H1 (cell line): ENCODE measurements at regions not wholly inside any gene's neighbourhood (a gene's known extent, or its start where the extent isn't known, plus 50 kb on each side); places are given as distances from the start of the nearest gene placed in this dataset.

ENCODE experiments used
- CTCF ChIA-PET: fragments of 300-600 bp; sonication (Branson Sonifier 250); formaldehyde crosslinking; loops from one replicate; lab custom pipeline; 2021; ENCODE audit not compliant: partially characterized antibody; lab: Charles Lee
- POLR2A ChIA-PET: fragments of 300-600 bp; sonication (Branson Sonifier 250); formaldehyde crosslinking; loops from one replicate; lab custom pipeline; 2021; ENCODE audit warnings: inconsistent platforms; ENCODE audit not compliant: partially characterized antibody; lab: Charles Lee
- DNase-seq, 2 experiments: peaks; one replicate each; pipeline versions ENCODE4 v3.0.0 to v3.0.0-alpha.2; 2010 to 2022; ENCODE audit warnings: low spot score in 2 of 2, low read depth in 1 of 2, mixed read lengths in 1 of 2
- FAIRE-seq: peaks from 2 replicates; lab custom pipeline; 2011; peaks lifted over from hg19 to GRCh38; lab: Jason Lieb, UNC
- H2AFZ ChIP-seq: 2 replicates; pipeline ENCODE4 v1.8.1; 2012; ENCODE audit warnings: low read length, inconsistent platforms
- H2AK5ac ChIP-seq: 2 replicates; pipeline ENCODE4 v1.6.1; 2013; ENCODE audit warnings: low read depth, low read length
- H2BK120ac ChIP-seq: replicated peaks from 2 replicates; pipeline ENCODE3; 2013; ENCODE audit warnings: low read depth, low read length, inconsistent platforms
- H2BK12ac ChIP-seq: 2 replicates; pipeline ENCODE4 v1.6.1; 2013; ENCODE audit warnings: low read depth, low read length
- H2BK15ac ChIP-seq: 2 replicates; pipeline ENCODE4 v1.6.1; 2013; ENCODE audit warnings: low read length
- H2BK20ac ChIP-seq: 2 replicates; pipeline ENCODE4 v1.6.1; 2013; ENCODE audit warnings: low read length
- H2BK5ac ChIP-seq: 2 replicates; pipeline ENCODE4 v1.6.1; 2013; ENCODE audit warnings: low read depth, low read length
- H3K14ac ChIP-seq: 2 replicates; pipeline ENCODE4 v1.6.1; 2013; ENCODE audit warnings: inconsistent platforms; ENCODE audit not compliant: insufficient read length
- H3K18ac ChIP-seq: 2 replicates; pipeline ENCODE4 v1.6.1; 2013; ENCODE audit warnings: low read length; ENCODE audit errors: extremely low read depth
- H3K23ac ChIP-seq: 2 replicates; pipeline ENCODE4 v1.6.1; 2013; ENCODE audit warnings: inconsistent platforms; ENCODE audit not compliant: insufficient read length
- H3K23me2 ChIP-seq: 2 replicates; pipeline ENCODE4 v1.6.1; 2013; ENCODE audit warnings: low read depth, low read length
- H3K27ac ChIP-seq: 2 replicates; pipeline ENCODE4 v1.6.1; 2011; ENCODE audit warnings: low read depth, low read length, inconsistent platforms
- H3K27me3 ChIP-seq, 4 experiments: replicated peaks in 1 of 4; 1 replicate in 1 of 4; 2 replicates in 3 of 4; pipeline versions ENCODE4 v1.6.1 to v1.8.1; 2011 to 2013; ENCODE audit warnings: low read length in 3 of 4, mild to moderate bottlenecking in 3 of 4, inconsistent platforms in 2 of 4, mixed read lengths in 2 of 4, moderate library complexity in 1 of 4; ENCODE audit not compliant: control insufficient read depth in 3 of 4, insufficient read depth in 3 of 4; ENCODE audit errors: extremely low read depth in 1 of 4
- H3K36me3 ChIP-seq, 4 experiments: 2 replicates each; pipeline versions ENCODE4 v1.6.1 to v1.8.1; 2011 to 2013; ENCODE audit warnings: mild to moderate bottlenecking in 4 of 4, low read length in 3 of 4, moderate library complexity in 2 of 4, control low read depth in 1 of 4, inconsistent platforms in 1 of 4; ENCODE audit not compliant: insufficient read depth in 4 of 4, control insufficient read depth in 2 of 4
- H3K4ac ChIP-seq: replicated peaks from 2 replicates; pipeline ENCODE3; 2013; ENCODE audit warnings: low read length, low read depth, mixed read lengths, inconsistent platforms; ENCODE audit not compliant: insufficient read length
- H3K4me1 ChIP-seq, 4 experiments: replicated peaks in 1 of 4; 1 replicate in 1 of 4; 2 replicates in 3 of 4; pipeline versions ENCODE4 v1.6.1 to v1.8.1; 2011 to 2013; ENCODE audit warnings: low read length in 3 of 4, inconsistent platforms in 2 of 4, mixed read lengths in 1 of 4; ENCODE audit not compliant: insufficient read depth in 4 of 4, control insufficient read depth in 3 of 4
- H3K4me2 ChIP-seq, 2 experiments: 2 replicates each; pipeline versions ENCODE4 v1.6.1 to v1.8.1; 2011 to 2013; ENCODE audit warnings: low read depth in 2 of 2, low read length in 2 of 2, control low read depth in 1 of 2, inconsistent platforms in 1 of 2, mild to moderate bottlenecking in 1 of 2; ENCODE audit not compliant: insufficient read depth in 1 of 2
- H3K4me3 ChIP-seq, 4 experiments: fragments of 200-600, 300-600 bp in 1 of 4; sonication (generic), shearing (Covaris generic), sonication (Bioruptor Twin) in 1 of 4; 2 replicates each; pipeline versions ENCODE4 v1.5.1 to v1.8.1; 2011 to 2016; ENCODE audit warnings: low read length in 4 of 4, low read depth in 3 of 4, control low read depth in 2 of 4, inconsistent platforms in 2 of 4, mild to moderate bottlenecking in 2 of 4, mixed read lengths in 1 of 4, moderate library complexity in 1 of 4; ENCODE audit not compliant: insufficient read depth in 2 of 4; ENCODE audit errors: extremely low read depth in 1 of 4
- H3K56ac ChIP-seq: replicated peaks from 2 replicates; pipeline ENCODE3; 2013; ENCODE audit warnings: low read depth, mild to moderate bottlenecking, mixed read lengths, low read length, inconsistent platforms; ENCODE audit not compliant: insufficient read length
- H3K79me1 ChIP-seq: 2 replicates; pipeline ENCODE4 v1.6.1; 2013; ENCODE audit warnings: low read depth, low read length, control low read depth
- H3K79me2 ChIP-seq, 2 experiments: 2 replicates each; pipeline versions ENCODE4 v1.6.1 to v1.8.1; 2012 to 2013; ENCODE audit warnings: low read length in 2 of 2, mild to moderate bottlenecking in 2 of 2, inconsistent platforms in 1 of 2; ENCODE audit not compliant: insufficient read depth in 2 of 2, control insufficient read depth in 1 of 2
- H3K9ac ChIP-seq, 4 experiments: replicated peaks in 1 of 4; 1 replicate in 1 of 4; 2 replicates in 3 of 4; pipeline versions ENCODE4 v1.6.1 to v1.8.1; 2011 to 2013; ENCODE audit warnings: low read depth in 3 of 4, low read length in 3 of 4, control low read depth in 2 of 4, mild to moderate bottlenecking in 2 of 4, moderate library complexity in 2 of 4, inconsistent platforms in 1 of 4; ENCODE audit errors: extremely low read depth in 1 of 4
- H3K9me3 ChIP-seq, 2 experiments: 2 replicates each; pipeline versions ENCODE4 v1.6.1 to v1.8.1; 2012 to 2013; ENCODE audit warnings: mild to moderate bottlenecking in 2 of 2, moderate library complexity in 2 of 2, control low read depth in 1 of 2, inconsistent platforms in 1 of 2, low read depth in 1 of 2, low read length in 1 of 2, mixed read lengths in 1 of 2; ENCODE audit not compliant: insufficient read depth in 2 of 2
- H4K20me1 ChIP-seq, 2 experiments: replicated peaks in 1 of 2; 2 replicates each; pipeline versions ENCODE3 to v1.8.1; 2011 to 2013; ENCODE audit warnings: inconsistent platforms in 2 of 2, low read length in 2 of 2, mild to moderate bottlenecking in 1 of 2; ENCODE audit not compliant: insufficient read depth in 2 of 2, control insufficient read depth in 1 of 2
- H4K5ac ChIP-seq: 2 replicates; pipeline ENCODE4 v1.6.1; 2013; ENCODE audit warnings: low read length, low read depth, mixed read lengths, inconsistent platforms; ENCODE audit not compliant: insufficient read length
- H4K8ac ChIP-seq: 2 replicates; pipeline ENCODE4 v1.8.0; 2013; ENCODE audit warnings: mild to moderate bottlenecking, moderate library complexity, low read length, inconsistent platforms; ENCODE audit not compliant: insufficient read depth; ENCODE audit errors: extremely low read depth
- H4K91ac ChIP-seq: replicated peaks from 2 replicates; pipeline ENCODE3; 2013; ENCODE audit warnings: low read length, mixed read lengths, inconsistent platforms; ENCODE audit not compliant: insufficient read length
- ASH2L ChIP-seq: fragments of 200-600, 300-600 bp; sonication (generic); IDR thresholded peaks from one replicate; pipeline ENCODE4 v1.7.1; 2017; ENCODE audit warnings: low read length
- BACH1 ChIP-seq: IDR thresholded peaks from 2 replicates; pipeline ENCODE4 v1.6.1; 2012; ENCODE audit warnings: low read length, improper control_type of control experiment
- CBX8 ChIP-seq: fragments of 300-800, 300-1000 bp; sonication (generic); IDR thresholded peaks from 2 replicates; pipeline ENCODE4 v1.7.1; 2016; ENCODE audit warnings: low read depth, low read length, borderline replicate concordance
- CTCF ChIP-seq, 3 experiments: IDR thresholded peaks; 1 replicate in 2 of 3; 2 replicates in 1 of 3; pipeline versions ENCODE4 v1.5.1 to v1.6.1; 2011; ENCODE audit warnings: low read length in 3 of 3, mild to moderate bottlenecking in 3 of 3, inconsistent platforms in 2 of 3, low read depth in 1 of 3, moderate library complexity in 1 of 3; ENCODE audit not compliant: insufficient read depth in 1 of 3; ENCODE audit errors: control extremely low read depth in 1 of 3
- NANOG ChIP-seq: IDR thresholded peaks from 2 replicates; pipeline ENCODE4 v1.6.1; 2011; ENCODE audit warnings: low read length, low read depth, mild to moderate bottlenecking, inconsistent platforms; ENCODE audit not compliant: insufficient read depth, poor library complexity, severe bottlenecking
- POLR2AphosphoS5 ChIP-seq: IDR thresholded peaks from 2 replicates; pipeline ENCODE4 v1.6.1; 2011; ENCODE audit warnings: low read depth, low read length
- SP1 ChIP-seq: IDR thresholded peaks from 2 replicates; pipeline ENCODE4 v1.6.1; 2011; ENCODE audit warnings: low read depth, low read length
- SP2 ChIP-seq: IDR thresholded peaks from 2 replicates; pipeline ENCODE4 v1.6.1; 2012; ENCODE audit warnings: mild to moderate bottlenecking, low read length, inconsistent platforms
- SRF ChIP-seq: IDR thresholded peaks from 2 replicates; pipeline ENCODE4 v1.6.1; 2011; ENCODE audit warnings: mild to moderate bottlenecking, low read depth, low read length, moderate library complexity
- TBP ChIP-seq: IDR thresholded peaks from 2 replicates; pipeline ENCODE4 v1.6.1; 2011; ENCODE audit warnings: low read depth, low read length, improper control_type of control experiment
- ZNF274 ChIP-seq: IDR thresholded peaks from 2 replicates; pipeline ENCODE4 v1.7.0; 2012; ENCODE audit warnings: low read length, borderline replicate concordance; ENCODE audit errors: extremely low read depth
- TF ChIP-seq, protein P1 (sequence below): IDR thresholded peaks from 2 replicates; pipeline ENCODE4 v1.6.1; 2012; ENCODE audit warnings: low read length, inconsistent platforms

GRCh38 chr2:180705122-180705521 is 275.3 kb upstream of the UBE2E3 start:
- CTCF ChIA-PET, result no interaction called here
- Histone ChIP-seq H3K14ac (no peak overlapping the region), H3K27ac (no peak overlapping the region), H2AFZ (no peak overlapping the region), H3K9ac (no peak overlapping the region), H2BK20ac (no peak overlapping the region), H4K5ac (no peak overlapping the region), H2BK5ac (no peak overlapping the region), H3K56ac (no peak overlapping the region), H3K4me2 (no peak overlapping the region), H3K23me2 (no peaks in the 10 kb centered on the region), H2BK15ac (no peak overlapping the region), H2BK12ac (no peak overlapping the region), H4K20me1 (no peaks in the 10 kb centered on the region), H2AK5ac (no peak overlapping the region), H4K91ac (no peak overlapping the region), H4K8ac (no peak overlapping the region), H3K79me1 (no peaks in the 10 kb centered on the region), H3K4ac (no peak overlapping the region), H3K18ac (no peak overlapping the region), H3K4me1 (no peaks in the 10 kb centered on the region), H3K79me2 (no peaks in the 10 kb centered on the region), H3K9me3 (no peaks in the 10 kb centered on the region), H3K36me3 (no peaks in the 10 kb centered on the region), H3K27me3 (no peaks in the 10 kb centered on the region), H3K4me3 (no peak overlapping the region), H2BK120ac (no peak overlapping the region), H3K23ac (no peak overlapping the region)
- FAIRE-seq, result no peak
- no peak for DNase-seq
- POLR2A ChIA-PET, result no interaction called here
- TF ChIP-seq BACH1, result no peak
- no peak for TF ChIP-seq SRF
- TF ChIP-seq ASH2L, result no peak
- TF ChIP-seq CTCF (IDR thresholded peaks at IDR 0.05; ENCODE audit: control extremely low read depth in 1 of 3, insufficient read depth in 1 of 3, low read depth in 1 of 3, low read length in 3 of 3), result no peak
- no peak for TF ChIP-seq SP2
- TF ChIP-seq ZNF274, result no peak
- no peak for TF ChIP-seq NANOG
- TF ChIP-seq, protein P1, sequence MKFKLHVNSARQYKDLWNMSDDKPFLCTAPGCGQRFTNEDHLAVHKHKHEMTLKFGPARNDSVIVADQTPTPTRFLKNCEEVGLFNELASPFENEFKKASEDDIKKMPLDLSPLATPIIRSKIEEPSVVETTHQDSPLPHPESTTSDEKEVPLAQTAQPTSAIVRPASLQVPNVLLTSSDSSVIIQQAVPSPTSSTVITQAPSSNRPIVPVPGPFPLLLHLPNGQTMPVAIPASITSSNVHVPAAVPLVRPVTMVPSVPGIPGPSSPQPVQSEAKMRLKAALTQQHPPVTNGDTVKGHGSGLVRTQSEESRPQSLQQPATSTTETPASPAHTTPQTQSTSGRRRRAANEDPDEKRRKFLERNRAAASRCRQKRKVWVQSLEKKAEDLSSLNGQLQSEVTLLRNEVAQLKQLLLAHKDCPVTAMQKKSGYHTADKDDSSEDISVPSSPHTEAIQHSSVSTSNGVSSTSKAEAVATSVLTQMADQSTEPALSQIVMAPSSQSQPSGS, result no peak
- no peak for TF ChIP-seq POLR2AphosphoS5
- TF ChIP-seq SP1, result no peak
- TF ChIP-seq CBX8, result no peak
- no peak for TF ChIP-seq TBP
